ENCODE measurements at regions not wholly inside any gene's neighbourhood (a gene's known extent, or its start where the extent isn't known, plus 50 kb on each side); places are given as distances from the start of the nearest gene placed in this dataset.

- TF ChIP-seq REST (IDR thresholded peaks at IDR 0.05; ENCODE audit: insufficient replicate concordance, low read depth) (no peak), CTCF (IDR thresholded peaks at IDR 0.05; ENCODE audit: insufficient read depth, low read length) (no peak), POLR2AphosphoS5 (IDR thresholded peaks at IDR 0.05; ENCODE audit: low read depth) (no peak), SPI1 (IDR thresholded peaks at IDR 0.05; ENCODE audit: borderline replicate concordance, low read depth) (no peak), GABPA (IDR thresholded peaks at IDR 0.05; ENCODE audit: low read depth) (no peak)
Measured at GRCh38 chr9:26159575-26160392, 481.5 kb upstream of the TUSC1 start.
